Panc1 (cell line): ENCODE measurements at regions not wholly inside any gene's neighbourhood (a gene's known extent, or its start where the extent isn't known, plus 50 kb on each side); places are given as distances from the start of the nearest gene placed in this dataset.

Experiments used
- ATAC-seq: fragments of 200-7000 bp; cut with Tn5 transposase; 2 replicates; pipeline ENCODE4 v1.9.1; 2020; ENCODE audit warnings: mild to moderate bottlenecking, moderate library complexity
- BruUV-seq: library from RNA; stranded (reverse); fragments of 400-500 nt; replicated peaks from 2 replicates; lab custom pipeline; 2021; lab: Mats Ljungman, UMichigan
- CTCF ChIA-PET: fragments of 300-600 bp; sonication (Branson Sonifier 250); formaldehyde crosslinking; loops from one replicate; lab custom pipeline; 2022; ENCODE audit warnings: antibody characterized with exemption; lab: Charles Lee
- POLR2A ChIA-PET: fragments of 300-600 bp; sonication (Branson Sonifier 250); formaldehyde crosslinking; loops from one replicate; lab custom pipeline; 2022; ENCODE audit warnings: antibody characterized with exemption; lab: Charles Lee
- DNase-seq: peaks from one replicate; pipeline ENCODE4 v3.0.0-alpha.2; 2010; ENCODE audit warnings: low read depth, low spot score
- H3K27ac ChIP-seq: 2 replicates; pipeline ENCODE4 v1.5.1; 2011; ENCODE audit warnings: mild to moderate bottlenecking, low read length, inconsistent platforms
- H3K27me3 ChIP-seq: fragments of 200-500 bp; sonication (Bioruptor generic); 2 replicates; pipeline ENCODE4 v1.6.0; 2014; ENCODE audit warnings: low read length, inconsistent platforms; ENCODE audit not compliant: control insufficient read depth, insufficient read depth
- H3K36me3 ChIP-seq: fragments of 200-500 bp; sonication (Bioruptor generic); 2 replicates; pipeline ENCODE4 v1.5.1; 2014; ENCODE audit warnings: inconsistent platforms, mild to moderate bottlenecking, low read length, moderate library complexity; ENCODE audit not compliant: control insufficient read depth, insufficient read depth
- H3K4me1 ChIP-seq: 2 replicates; pipeline ENCODE4 v1.5.1; 2011; ENCODE audit warnings: inconsistent platforms, mild to moderate bottlenecking, low read length, moderate library complexity; ENCODE audit not compliant: control insufficient read depth, insufficient read depth
- H3K4me3 ChIP-seq, 2 experiments: 2 replicates each; pipeline ENCODE4 v1.5.1; 2011 to 2012; ENCODE audit warnings: low read depth in 2 of 2, low read length in 2 of 2, mild to moderate bottlenecking in 2 of 2, inconsistent platforms in 1 of 2, moderate library complexity in 1 of 2
- H3K9me3 ChIP-seq: fragments of 200-500 bp; sonication (Bioruptor generic); 2 replicates; pipeline ENCODE4 v1.5.1; 2014; ENCODE audit warnings: low read depth, mild to moderate bottlenecking, inconsistent platforms, low read length, moderate library complexity; ENCODE audit not compliant: control insufficient read depth, insufficient read depth
- POLR2AphosphoS5 ChIP-seq: IDR thresholded peaks from 2 replicates; pipeline ENCODE4 v1.6.1; 2012; ENCODE audit warnings: mild to moderate bottlenecking, low read depth, low read length, moderate library complexity
- SIN3A ChIP-seq: IDR thresholded peaks from 2 replicates; pipeline ENCODE4 v1.6.1; 2012; ENCODE audit warnings: low read depth, mild to moderate bottlenecking, low read length, moderate library complexity, borderline replicate concordance; ENCODE audit not compliant: insufficient read depth
- TCF7L2 ChIP-seq: IDR thresholded peaks from 2 replicates; pipeline ENCODE4 v1.6.1; 2011; ENCODE audit warnings: mild to moderate bottlenecking, low read depth, low read length, inconsistent platforms
- in situ Hi-C: cut with HindIII; loops from 2 replicates; pipeline ENCODE4 v1.10.0; 2016; ENCODE audit warnings: low sequenced_read_pairs, low pct_unique_long_range_greater_than_20kb
- intact Hi-C: fragments of 100-400 bp; cut with micrococcal nuclease; formaldehyde crosslinking; loops from one replicate; pipeline ENCODE4 v1.10.0; 2022; ENCODE audit not compliant: unreplicated experiment
- TF ChIP-seq, protein P1 (sequence below), 2 experiments: IDR thresholded peaks; 2 replicates each; pipeline ENCODE4 v1.6.1; 2011 to 2012; ENCODE audit warnings: low read depth in 2 of 2, control low read depth in 1 of 2, low read length in 1 of 2, mild to moderate bottlenecking in 1 of 2, moderate library complexity in 1 of 2; ENCODE audit not compliant: insufficient read depth in 1 of 2
- TF ChIP-seq, protein P2 (sequence below): fragments of 450-650 bp; IDR thresholded peaks from 2 replicates; pipeline ENCODE4 v1.5.1; 2017; ENCODE audit warnings: mild to moderate bottlenecking

DNA sequence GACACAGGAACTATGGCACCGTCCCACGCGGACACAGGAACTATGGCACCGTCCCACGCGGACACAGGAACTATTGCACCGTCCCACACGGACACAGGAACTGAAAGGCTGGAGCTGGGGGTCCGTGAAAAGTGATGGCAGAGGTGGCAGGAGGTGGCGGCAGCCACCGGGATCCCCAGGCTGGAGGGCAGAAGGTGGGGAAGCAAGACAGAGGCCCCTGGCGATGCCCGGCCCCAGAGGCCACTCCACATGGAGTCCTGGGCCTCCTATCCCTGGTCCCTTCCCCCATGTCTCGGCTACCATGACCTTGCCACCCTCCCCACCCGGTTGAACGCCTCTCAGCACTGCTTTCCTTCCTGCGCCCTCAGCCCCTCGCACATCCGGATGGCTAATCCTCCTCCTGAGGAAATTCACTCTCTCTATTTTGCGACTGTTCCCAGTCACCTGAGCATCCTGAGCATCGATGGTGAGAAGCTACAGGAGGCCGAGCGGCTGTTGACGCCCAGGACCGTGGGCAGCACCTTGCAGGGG is 181.4 kb downstream of the TMEM18 start:
- ATAC-seq: no peak
- no peak overlapping the region for H3K27ac ChIP-seq
- intact Hi-C loops: no loop called here
- ChIA-PET POLR2A (no interaction called here), CTCF (no interaction called here)
- no peak for DNase-seq
- no TSS peak for BruUV-seq
- H3K27me3 ChIP-seq: peaks cover 4% of the 10 kb centered on the region
- no peaks in the 10 kb centered on the region for H3K9me3 ChIP-seq
- H3K4me3 ChIP-seq: no peak overlapping the region
- H3K36me3 ChIP-seq: no peaks in the 10 kb centered on the region
- TF ChIP-seq, protein P1, sequence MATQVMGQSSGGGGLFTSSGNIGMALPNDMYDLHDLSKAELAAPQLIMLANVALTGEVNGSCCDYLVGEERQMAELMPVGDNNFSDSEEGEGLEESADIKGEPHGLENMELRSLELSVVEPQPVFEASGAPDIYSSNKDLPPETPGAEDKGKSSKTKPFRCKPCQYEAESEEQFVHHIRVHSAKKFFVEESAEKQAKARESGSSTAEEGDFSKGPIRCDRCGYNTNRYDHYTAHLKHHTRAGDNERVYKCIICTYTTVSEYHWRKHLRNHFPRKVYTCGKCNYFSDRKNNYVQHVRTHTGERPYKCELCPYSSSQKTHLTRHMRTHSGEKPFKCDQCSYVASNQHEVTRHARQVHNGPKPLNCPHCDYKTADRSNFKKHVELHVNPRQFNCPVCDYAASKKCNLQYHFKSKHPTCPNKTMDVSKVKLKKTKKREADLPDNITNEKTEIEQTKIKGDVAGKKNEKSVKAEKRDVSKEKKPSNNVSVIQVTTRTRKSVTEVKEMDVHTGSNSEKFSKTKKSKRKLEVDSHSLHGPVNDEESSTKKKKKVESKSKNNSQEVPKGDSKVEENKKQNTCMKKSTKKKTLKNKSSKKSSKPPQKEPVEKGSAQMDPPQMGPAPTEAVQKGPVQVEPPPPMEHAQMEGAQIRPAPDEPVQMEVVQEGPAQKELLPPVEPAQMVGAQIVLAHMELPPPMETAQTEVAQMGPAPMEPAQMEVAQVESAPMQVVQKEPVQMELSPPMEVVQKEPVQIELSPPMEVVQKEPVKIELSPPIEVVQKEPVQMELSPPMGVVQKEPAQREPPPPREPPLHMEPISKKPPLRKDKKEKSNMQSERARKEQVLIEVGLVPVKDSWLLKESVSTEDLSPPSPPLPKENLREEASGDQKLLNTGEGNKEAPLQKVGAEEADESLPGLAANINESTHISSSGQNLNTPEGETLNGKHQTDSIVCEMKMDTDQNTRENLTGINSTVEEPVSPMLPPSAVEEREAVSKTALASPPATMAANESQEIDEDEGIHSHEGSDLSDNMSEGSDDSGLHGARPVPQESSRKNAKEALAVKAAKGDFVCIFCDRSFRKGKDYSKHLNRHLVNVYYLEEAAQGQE (IDR thresholded peaks at IDR 0.05; ENCODE audit: insufficient read depth in 1 of 2, low read depth in 2 of 2, low read length in 1 of 2): no peak
- TF ChIP-seq, protein P2, sequence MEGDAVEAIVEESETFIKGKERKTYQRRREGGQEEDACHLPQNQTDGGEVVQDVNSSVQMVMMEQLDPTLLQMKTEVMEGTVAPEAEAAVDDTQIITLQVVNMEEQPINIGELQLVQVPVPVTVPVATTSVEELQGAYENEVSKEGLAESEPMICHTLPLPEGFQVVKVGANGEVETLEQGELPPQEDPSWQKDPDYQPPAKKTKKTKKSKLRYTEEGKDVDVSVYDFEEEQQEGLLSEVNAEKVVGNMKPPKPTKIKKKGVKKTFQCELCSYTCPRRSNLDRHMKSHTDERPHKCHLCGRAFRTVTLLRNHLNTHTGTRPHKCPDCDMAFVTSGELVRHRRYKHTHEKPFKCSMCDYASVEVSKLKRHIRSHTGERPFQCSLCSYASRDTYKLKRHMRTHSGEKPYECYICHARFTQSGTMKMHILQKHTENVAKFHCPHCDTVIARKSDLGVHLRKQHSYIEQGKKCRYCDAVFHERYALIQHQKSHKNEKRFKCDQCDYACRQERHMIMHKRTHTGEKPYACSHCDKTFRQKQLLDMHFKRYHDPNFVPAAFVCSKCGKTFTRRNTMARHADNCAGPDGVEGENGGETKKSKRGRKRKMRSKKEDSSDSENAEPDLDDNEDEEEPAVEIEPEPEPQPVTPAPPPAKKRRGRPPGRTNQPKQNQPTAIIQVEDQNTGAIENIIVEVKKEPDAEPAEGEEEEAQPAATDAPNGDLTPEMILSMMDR: no peak
- TF ChIP-seq SIN3A (no peak), TCF7L2 (no peak), POLR2AphosphoS5 (no peak)
- H3K4me1 ChIP-seq: no peaks in the 10 kb centered on the region
- in situ Hi-C loops: no loop called here

DNA sequence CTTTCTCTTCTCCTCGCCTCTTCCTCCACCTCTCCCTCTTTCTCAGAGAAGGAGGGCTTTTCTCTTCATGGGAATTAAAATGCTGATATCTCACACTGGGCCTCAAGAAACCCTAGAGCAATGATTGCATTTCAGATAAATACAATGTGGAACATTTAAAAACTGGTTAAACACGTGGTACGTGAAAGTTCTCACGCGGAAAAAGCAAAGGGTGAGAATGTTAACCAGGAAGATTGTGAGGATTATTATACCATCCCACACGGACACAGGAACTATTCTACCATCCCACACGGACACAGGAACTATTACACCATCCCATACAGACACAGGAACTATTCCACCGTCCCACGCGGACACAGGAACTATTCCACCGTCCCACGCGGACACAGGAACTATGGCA is 182.4 kb downstream of the TMEM18 start:
- ChIA-PET POLR2A (no interaction called here), CTCF (no interaction called here)
- ATAC-seq (no peak), DNase-seq (no peak)
- Histone ChIP-seq H3K4me1 (no peaks in the 10 kb centered on the region), H3K36me3 (no peaks in the 10 kb centered on the region), H3K27me3 (peaks cover 4% of the 10 kb centered on the region), H3K9me3 (no peaks in the 10 kb centered on the region), H3K27ac (no peak overlapping the region), H3K4me3 (no peak overlapping the region)
- intact Hi-C loops: no loop called here
- in situ Hi-C loops: no loop called here
- BruUV-seq: no TSS peak
- TF ChIP-seq POLR2AphosphoS5 (no peak), TCF7L2 (no peak), SIN3A (no peak)
- TF ChIP-seq, protein P2: no peak
- TF ChIP-seq, protein P1 (IDR thresholded peaks at IDR 0.05; ENCODE audit: insufficient read depth in 1 of 2, low read depth in 2 of 2, low read length in 1 of 2): no peak
